GM19397 (cell line): ENCODE measurements at regions not wholly inside any gene's neighbourhood (a gene's known extent, or its start where the extent isn't known, plus 50 kb on each side); places are given as distances from the start of the nearest gene placed in this dataset.
"Not testable (repeated sequence)": the region's sequence is repeated elsewhere in the genome, so short reads cannot be mapped to it uniquely, and the experiment has no call there.

Experiments used
- ATAC-seq: cut with Tn5 transposase; IDR thresholded peaks from one replicate; pipeline ENCODE4 v1.9.1; 2021; ENCODE audit warnings: mild to moderate bottlenecking, moderate library complexity; ENCODE audit not compliant: unreplicated experiment

- ATAC-seq = no peak
Measured at GRCh38 chr12:58302487-58303011, 361.2 kb downstream of the ATP23 start.

GRCh38 chr12:58306266-58307000, 365.1 kb downstream of the ATP23 start:
- ATAC-seq = no peak

GRCh38 chr12:58309806-58310205, 368.4 kb downstream of the ATP23 start:
- ATAC-seq = no peak

- no peak for ATAC-seq
Measured at GRCh38 chr12:58310368-58310767, 369.0 kb downstream of the ATP23 start.

- no peak for ATAC-seq
Measured at GRCh38 chr12:58310809-58311622, 369.6 kb downstream of the ATP23 start.

GRCh38 chr12:58313091-58313855, 371.9 kb downstream of the ATP23 start:
- no peak for ATAC-seq

GRCh38 chr12:58314610-58315009, 373.2 kb downstream of the ATP23 start:
- no peak for ATAC-seq

- ATAC-seq = no peak
Measured at GRCh38 chr12:58316926-58317325, 375.6 kb downstream of the ATP23 start.

- ATAC-seq = no peak
Measured at GRCh38 chr12:58321414-58321813, 380.0 kb downstream of the ATP23 start.

GRCh38 chr12:58323676-58324075, 382.3 kb downstream of the ATP23 start:
- ATAC-seq = no peak

- ATAC-seq = no peak
Measured at GRCh38 chr12:58325561-58325960, 384.2 kb downstream of the ATP23 start.

GRCh38 chr12:58326534-58326933, 385.2 kb downstream of the ATP23 start:
- no peak for ATAC-seq

GRCh38 chr12:58336581-58337242, 395.3 kb downstream of the ATP23 start:
- ATAC-seq = not testable (repeated sequence)

- ATAC-seq = not testable (repeated sequence)
Measured at GRCh38 chr12:58337539-58337938, 396.2 kb downstream of the ATP23 start.

GRCh38 chr12:58341791-58342190, 400.4 kb downstream of the ATP23 start:
- no peak for ATAC-seq

GRCh38 chr12:58342736-58343135, 401.4 kb downstream of the ATP23 start:
- ATAC-seq = no peak

GRCh38 chr12:58346032-58346632, 404.8 kb downstream of the ATP23 start:
- ATAC-seq = peak; percentile 66

GRCh38 chr12:58347188-58347587, 405.8 kb downstream of the ATP23 start:
- ATAC-seq = no peak

- no peak for ATAC-seq
Measured at GRCh38 chr12:58347691-58348090, 406.3 kb downstream of the ATP23 start.

- ATAC-seq = no peak
Measured at GRCh38 chr12:58349161-58349560, 407.8 kb downstream of the ATP23 start.
